ENCODE measurements at regions not wholly inside any gene's neighbourhood (a gene's known extent, or its start where the extent isn't known, plus 50 kb on each side); places are given as distances from the start of the nearest gene placed in this dataset.

GRCh38 chr16:14353340-14353739, 276.7 kb downstream of the PARN start:
- TF ChIP-seq, protein P1, sequence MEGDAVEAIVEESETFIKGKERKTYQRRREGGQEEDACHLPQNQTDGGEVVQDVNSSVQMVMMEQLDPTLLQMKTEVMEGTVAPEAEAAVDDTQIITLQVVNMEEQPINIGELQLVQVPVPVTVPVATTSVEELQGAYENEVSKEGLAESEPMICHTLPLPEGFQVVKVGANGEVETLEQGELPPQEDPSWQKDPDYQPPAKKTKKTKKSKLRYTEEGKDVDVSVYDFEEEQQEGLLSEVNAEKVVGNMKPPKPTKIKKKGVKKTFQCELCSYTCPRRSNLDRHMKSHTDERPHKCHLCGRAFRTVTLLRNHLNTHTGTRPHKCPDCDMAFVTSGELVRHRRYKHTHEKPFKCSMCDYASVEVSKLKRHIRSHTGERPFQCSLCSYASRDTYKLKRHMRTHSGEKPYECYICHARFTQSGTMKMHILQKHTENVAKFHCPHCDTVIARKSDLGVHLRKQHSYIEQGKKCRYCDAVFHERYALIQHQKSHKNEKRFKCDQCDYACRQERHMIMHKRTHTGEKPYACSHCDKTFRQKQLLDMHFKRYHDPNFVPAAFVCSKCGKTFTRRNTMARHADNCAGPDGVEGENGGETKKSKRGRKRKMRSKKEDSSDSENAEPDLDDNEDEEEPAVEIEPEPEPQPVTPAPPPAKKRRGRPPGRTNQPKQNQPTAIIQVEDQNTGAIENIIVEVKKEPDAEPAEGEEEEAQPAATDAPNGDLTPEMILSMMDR (conservative IDR thresholded peaks at IDR 0.05; ENCODE audit: low read length) = no peak
- no peak for TF ChIP-seq EZH2phosphoT487 (IDR thresholded peaks at IDR 0.05; ENCODE audit: borderline replicate concordance, low read depth, low read length)

Measured in OCI-LY7 (cell line).